C4-2B (cell line): ENCODE measurements at regions not wholly inside any gene's neighbourhood (a gene's known extent, or its start where the extent isn't known, plus 50 kb on each side); places are given as distances from the start of the nearest gene placed in this dataset.

ENCODE experiments used
- CTCF ChIP-seq: fragments of 450-650 bp; conservative IDR thresholded peaks from 2 replicates; pipeline ENCODE4 v1.5.1; 2017; ENCODE audit warnings: mild to moderate bottlenecking
- ZFX ChIP-seq: fragments of 450-650 bp; IDR thresholded peaks from 2 replicates; pipeline ENCODE4 v1.6.1; 2017

GRCh38 chrX:131752493-131753198 is 208.8 kb downstream of the OR13H1 start:
- TF ChIP-seq CTCF (no peak), ZFX (no peak)
